Motor neuron (in vitro differentiated cells): ENCODE measurements at regions not wholly inside any gene's neighbourhood (a gene's known extent, or its start where the extent isn't known, plus 50 kb on each side); places are given as distances from the start of the nearest gene placed in this dataset.

Experiments used
- ATAC-seq, 8 experiments: fragments of 200-7000 bp; cut with Tn5 transposase; replicated peaks in 6 of 8; 2 replicates each; pipeline ENCODE4 v1.8.0; 2021; ENCODE audit warnings: mild to moderate bottlenecking in 8 of 8, moderate library complexity in 8 of 8
- H3K27ac ChIP-seq, 2 donors: fragments of 250-450 bp; sonication (Bioruptor Pico); 2 replicates each; pipeline ENCODE4 v1.9.0; 2021; ENCODE audit warnings: antibody characterized with exemption in 2 of 2, mild to moderate bottlenecking in 2 of 2, moderate library complexity in 1 of 2
- H3K4me1 ChIP-seq, 2 donors: fragments of 250-450 bp; sonication (Bioruptor Pico); replicated peaks in 1 of 2; 2 replicates each; pipeline ENCODE4 v1.6.1; 2021; ENCODE audit warnings: antibody characterized with exemption in 2 of 2, mild to moderate bottlenecking in 2 of 2, moderate library complexity in 1 of 2
- H3K4me3 ChIP-seq, 5 donors: fragments of 250-450 bp; sonication (Bioruptor Pico); 2 replicates each; pipeline ENCODE4 v1.9.0; 2021; ENCODE audit warnings: antibody characterized with exemption in 5 of 5, mild to moderate bottlenecking in 5 of 5, moderate library complexity in 4 of 5
- WGBS, 10 experiments: fragments of 450-650 bp; shearing (Covaris generic); methylation state at CpG; one replicate each; pipeline ENCODE4 v1.0.0; 2022; 5-methylcytosine and 5-hydroxymethylcytosine counted together
- in situ Hi-C, 9 experiments: fragments of 400-800 bp; cut with MboI; loops; one replicate each; pipeline ENCODE4 v1.15.0; 2021; ENCODE audit warnings: low sequenced_read_pairs in 9 of 9, low pct_unique_long_range_greater_than_20kb in 2 of 9; ENCODE audit not compliant: unreplicated experiment in 9 of 9

- Histone ChIP-seq H3K4me1 (peaks cover 3% of the 10 kb centered on the region in 2 donors), H3K27ac (no peak overlapping the region), H3K4me3 (no peak overlapping the region)
- in situ Hi-C loops = no loop called here
- no peak for ATAC-seq
Measured at GRCh38 chrX:51798701-51799100, 55.5 kb downstream of the GSPT2 start.

GRCh38 chrX:51802917-51803688 lies 59.9 kb downstream of the GSPT2 start:
- peak overlapping the region; percentile 84 to 92 for H3K27ac ChIP-seq
- H3K4me1 ChIP-seq = peaks cover 6 to 11% of the 10 kb centered on the region in 2 donors
- peak overlapping the region; percentile 57 to 93 (median 69) for H3K4me3 ChIP-seq
- in situ Hi-C loops = no loop called here
- peak; percentile 96 to 99 (median 98) for ATAC-seq
- WGBS, 10 experiments = 0 to 24% (median 10%) methylated on average over 1 to 15 of the region's 26 CpGs; no CpG with 5 or more reads in 1 of the 10 experiments

GRCh38 chrX:51803833-51804232 lies 60.6 kb downstream of the GSPT2 start:
- 0 to 80% (median 52%) methylated on average over 1 to 3 of the region's 3 CpGs; no CpG with 5 or more reads in 3 of the 10 experiments for WGBS, 10 experiments
- in situ Hi-C loops = no loop called here
- no peak for ATAC-seq
- peaks cover 6 to 11% of the 10 kb centered on the region in 2 donors for H3K4me1 ChIP-seq
- H3K4me3 ChIP-seq = peak overlapping the region; percentile 57 to 93 (median 69)
- H3K27ac ChIP-seq = no peak overlapping the region

- 49 to 100% (median 80%) methylated on average over 1 to 5 of the region's 5 CpGs; no CpG with 5 or more reads in 3 of the 10 experiments for WGBS, 10 experiments
- in situ Hi-C loops = no loop called here
- ATAC-seq = no peak
- peaks cover 6 to 11% of the 10 kb centered on the region in 2 donors for H3K4me1 ChIP-seq
- H3K27ac ChIP-seq = no peak overlapping the region
- H3K4me3 ChIP-seq = no peak overlapping the region
Measured at GRCh38 chrX:51804741-51805140, 61.5 kb downstream of the GSPT2 start.

GRCh38 chrX:51813886-51814460 lies 70.7 kb downstream of the GSPT2 start:
- Histone ChIP-seq H3K27ac (no peak overlapping the region), H3K4me3 (no peak overlapping the region), H3K4me1 (no peaks in the 10 kb centered on the region)
- in situ Hi-C loops = no loop called here
- WGBS, 10 experiments = 50 to 100% (median 62%) methylated on average over 1 to 8 of the region's 12 CpGs; no CpG with 5 or more reads in 5 of the 10 experiments
- ATAC-seq = no peak

GRCh38 chrX:51824061-51824460 lies 69.4 kb upstream of the MAGED1 start:
- ATAC-seq = no peak
- WGBS, 10 experiments = 33 to 100% (median 100%) methylated on average over 1 of the region's 1 CpG; no CpG with 5 or more reads in 3 of the 10 experiments
- in situ Hi-C loops = no loop called here
- Histone ChIP-seq H3K27ac (no peak overlapping the region), H3K4me1 (no peaks in the 10 kb centered on the region), H3K4me3 (no peak overlapping the region)

- Histone ChIP-seq H3K27ac (no peak overlapping the region), H3K4me3 (no peak overlapping the region), H3K4me1 (no peaks in the 10 kb centered on the region)
- 46 to 100% (median 83%) methylated on average over 1 to 3 of the region's 3 CpGs; no CpG with 5 or more reads in 6 of the 10 experiments for WGBS, 10 experiments
- no peak for ATAC-seq
- in situ Hi-C loops = no loop called here
Measured at GRCh38 chrX:51825436-51825835, 68.0 kb upstream of the MAGED1 start.

GRCh38 chrX:51834076-51834475 lies 59.3 kb upstream of the MAGED1 start:
- in situ Hi-C loops = no loop called here
- WGBS, 10 experiments = 0 to 100% (median 30%) methylated on average over 1 of the region's 1 CpG; no CpG with 5 or more reads in 5 of the 10 experiments
- H3K27ac ChIP-seq = no peak overlapping the region
- no peak for ATAC-seq
- no peaks in the 10 kb centered on the region for H3K4me1 ChIP-seq
- H3K4me3 ChIP-seq = no peak overlapping the region

- ATAC-seq = no peak
- no peaks in the 10 kb centered on the region for H3K4me1 ChIP-seq
- H3K27ac ChIP-seq = no peak overlapping the region
- in situ Hi-C loops = no loop called here
- WGBS, 10 experiments = 25 to 100% (median 76%) methylated on average over 1 to 2 of the region's 5 CpGs; no CpG with 5 or more reads in 6 of the 10 experiments
- H3K4me3 ChIP-seq = no peak overlapping the region
Measured at GRCh38 chrX:51836823-51837222, 56.6 kb upstream of the MAGED1 start.

- ATAC-seq = no peak
- Histone ChIP-seq H3K4me1 (no peaks in the 10 kb centered on the region), H3K27ac (no peak overlapping the region), H3K4me3 (no peak overlapping the region)
- in situ Hi-C loops = no loop called here
- 0 to 73% (median 40%) methylated on average over 1 to 3 of the region's 3 CpGs; no CpG with 5 or more reads in 5 of the 10 experiments for WGBS, 10 experiments
Measured at GRCh38 chrX:51837451-51837850, 56.0 kb upstream of the MAGED1 start.

GRCh38 chrX:51837921-51838320 lies 55.5 kb upstream of the MAGED1 start:
- H3K4me3 ChIP-seq = no peak overlapping the region
- H3K27ac ChIP-seq = no peak overlapping the region
- in situ Hi-C loops = no loop called here
- WGBS, 10 experiments = 0 to 75% (median 27%) methylated on average over 1 to 3 of the region's 3 CpGs; no CpG with 5 or more reads in 3 of the 10 experiments
- peak in 1 of 8 experiments; percentile 33 for ATAC-seq
- H3K4me1 ChIP-seq = no peaks in the 10 kb centered on the region
